ENCODE measurements at regions not wholly inside any gene's neighbourhood (a gene's known extent, or its start where the extent isn't known, plus 50 kb on each side); places are given as distances from the start of the nearest gene placed in this dataset.

- TF ChIP-seq CTCF (conservative IDR thresholded peaks at IDR 0.05; ENCODE audit: low read depth, low read length): no peak
- no peak for TF ChIP-seq EZH2 (IDR thresholded peaks at IDR 0.05; ENCODE audit: low read length, unreplicated experiment)
Measured at GRCh38 chr16:59205403-59205802, 471.3 kb upstream of the GOT2 start.

Measured in PC-3 (cell line).